Urinary bladder (tissue), 3 donors: ENCODE measurements at regions not wholly inside any gene's neighbourhood (a gene's known extent, or its start where the extent isn't known, plus 50 kb on each side); places are given as distances from the start of the nearest gene placed in this dataset.
"Not testable (repeated sequence)": the region's sequence is repeated elsewhere in the genome, so short reads cannot be mapped to it uniquely, and the experiment has no call there.

Experiments used
- DNase-seq: peaks from one replicate; pipeline ENCODE4 v3.0.0-alpha.2; 2015; ENCODE audit errors: extremely low spot score
- H3K27ac ChIP-seq: one replicate; pipeline ENCODE4 v1.5.1; 2013; ENCODE audit warnings: low read depth, mild to moderate bottlenecking, moderate library complexity
- H3K36me3 ChIP-seq: one replicate; pipeline ENCODE4 v1.6.1; 2013; ENCODE audit warnings: mild to moderate bottlenecking, moderate library complexity; ENCODE audit not compliant: insufficient read depth
- H3K4me1 ChIP-seq: one replicate; pipeline ENCODE4 v1.6.1; 2013; ENCODE audit warnings: mild to moderate bottlenecking, moderate library complexity; ENCODE audit not compliant: insufficient read depth
- H3K4me3 ChIP-seq: one replicate; pipeline ENCODE4 v1.5.1; 2013; ENCODE audit warnings: low read depth, low read length
- WGBS: extraction: QIAGEN DNeasy Blood & Tissue Kit; methylation state at CpG from one replicate; pipeline ENCODE4 v1.1.7; 2013; 5-methylcytosine and 5-hydroxymethylcytosine counted together
- donor health status: healthy with polysubstance abuse.
- donor health status: healthy.

- DNase-seq: no peak
- no peaks in the 10 kb centered on the region for H3K4me1 ChIP-seq
- no peak overlapping the region for H3K4me3 ChIP-seq
- no peak overlapping the region for H3K27ac ChIP-seq
- H3K36me3 ChIP-seq: no peaks in the 10 kb centered on the region
Measured at GRCh38 chr3:65144791-65145351, 457.1 kb upstream of the ADAMTS9 start.

DNA sequence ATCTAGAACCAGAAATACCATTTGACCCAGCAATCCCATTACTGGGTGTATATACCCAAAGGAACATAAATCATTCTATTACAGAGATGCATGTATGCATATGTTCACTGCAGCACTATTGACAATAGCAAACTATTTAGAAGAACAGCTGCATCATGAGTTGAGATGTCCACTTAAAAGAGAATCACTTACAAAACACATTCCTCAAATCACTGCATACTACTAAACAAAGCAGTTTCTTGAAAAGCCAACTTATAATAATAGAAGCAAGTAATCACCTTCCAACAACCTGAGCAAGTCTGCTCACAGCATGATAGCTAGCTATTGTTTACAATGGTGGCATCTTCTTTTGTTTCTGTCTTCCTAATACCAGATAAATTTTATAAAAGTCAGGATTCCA is 454.7 kb upstream of the ADAMTS9 start:
- Histone ChIP-seq H3K27ac (no peak overlapping the region), H3K36me3 (no peaks in the 10 kb centered on the region), H3K4me1 (no peaks in the 10 kb centered on the region), H3K4me3 (no peak overlapping the region)
- DNase-seq: no peak

- WGBS: 89% methylated on average over 3 of the region's 3 CpGs
- Histone ChIP-seq H3K4me1 (no peaks in the 10 kb centered on the region), H3K4me3 (no peak overlapping the region), H3K27ac (no peak overlapping the region), H3K36me3 (no peaks in the 10 kb centered on the region)
- DNase-seq: no peak
Measured at GRCh38 chr3:65138556-65138955, 450.8 kb upstream of the ADAMTS9 start.

DNA sequence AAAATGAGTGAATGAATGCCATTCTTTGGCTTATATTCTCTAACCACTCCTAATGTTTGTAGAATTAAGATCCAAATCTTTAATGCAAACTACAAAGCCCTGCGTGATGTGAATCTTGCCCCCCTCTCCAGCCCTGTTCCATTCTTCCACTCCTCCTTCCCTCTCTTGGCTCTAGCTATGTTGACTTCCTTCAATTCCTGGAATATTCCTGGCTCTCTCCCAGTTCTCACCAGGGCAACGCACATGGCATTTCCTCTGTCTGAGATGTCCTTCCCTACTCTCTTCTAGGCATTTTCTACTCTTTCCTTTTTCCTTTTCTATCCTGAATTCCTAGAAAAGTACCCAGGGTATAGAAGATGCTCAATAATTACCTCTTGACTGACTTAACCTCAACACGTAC is 446.0 kb upstream of the ADAMTS9 start:
- WGBS: 45% methylated on average over 3 of the region's 3 CpGs
- H3K27ac ChIP-seq, H3K4me1 ChIP-seq, DNase-seq, H3K4me3 ChIP-seq, H3K36me3 ChIP-seq: not testable (repeated sequence)

- Histone ChIP-seq H3K27ac (no peak overlapping the region), H3K4me3 (no peak overlapping the region), H3K36me3 (no peaks in the 10 kb centered on the region), H3K4me1 (no peaks in the 10 kb centered on the region)
- DNase-seq: no peak
- WGBS: 98% methylated on average over 4 of the region's 4 CpGs
Measured at GRCh38 chr3:65130782-65131181, 443.0 kb upstream of the ADAMTS9 start.

GRCh38 chr3:65128346-65128745 is 440.5 kb upstream of the ADAMTS9 start:
- WGBS: 77% methylated on average over 6 of the region's 6 CpGs
- no peak for DNase-seq
- Histone ChIP-seq H3K4me1 (no peaks in the 10 kb centered on the region), H3K4me3 (no peak overlapping the region), H3K36me3 (no peaks in the 10 kb centered on the region), H3K27ac (no peak overlapping the region)

GRCh38 chr3:65126527-65127410 is 439.0 kb upstream of the ADAMTS9 start:
- Histone ChIP-seq H3K36me3 (no peaks in the 10 kb centered on the region), H3K4me1 (no peaks in the 10 kb centered on the region), H3K4me3 (no peak overlapping the region), H3K27ac (no peak overlapping the region)
- 58% methylated on average over 7 of the region's 7 CpGs for WGBS
- no peak for DNase-seq

DNA sequence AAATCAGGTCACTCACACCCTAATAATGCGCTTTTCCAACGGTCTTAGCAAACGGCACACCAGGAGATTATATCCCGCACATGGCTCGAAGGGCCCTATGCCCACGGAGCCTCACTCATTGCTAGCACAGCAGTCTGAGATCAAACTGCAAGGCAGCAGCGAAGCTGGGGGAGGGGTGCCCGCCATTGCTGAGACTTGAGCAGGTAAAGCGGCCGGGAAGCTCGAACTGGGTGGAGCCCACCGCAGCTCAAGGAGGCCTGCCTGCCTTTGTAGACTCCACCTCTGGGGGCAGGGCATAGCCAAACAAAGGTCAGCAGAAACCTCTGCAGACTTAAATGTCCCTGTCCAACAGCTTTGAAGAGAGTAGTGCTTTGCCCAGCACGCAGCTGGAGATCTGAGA is 432.4 kb upstream of the ADAMTS9 start:
- not testable (repeated sequence) for H3K36me3 ChIP-seq, H3K4me3 ChIP-seq, DNase-seq, H3K4me1 ChIP-seq, H3K27ac ChIP-seq
- 96% methylated on average over 13 of the region's 13 CpGs for WGBS

- Histone ChIP-seq H3K36me3 (no peaks in the 10 kb centered on the region), H3K4me3 (no peak overlapping the region), H3K27ac (no peak overlapping the region), H3K4me1 (no peaks in the 10 kb centered on the region)
- no peak for DNase-seq
- 94% methylated on average over 5 of the region's 5 CpGs for WGBS
Measured at GRCh38 chr3:65118912-65119499, 431.2 kb upstream of the ADAMTS9 start.

DNA sequence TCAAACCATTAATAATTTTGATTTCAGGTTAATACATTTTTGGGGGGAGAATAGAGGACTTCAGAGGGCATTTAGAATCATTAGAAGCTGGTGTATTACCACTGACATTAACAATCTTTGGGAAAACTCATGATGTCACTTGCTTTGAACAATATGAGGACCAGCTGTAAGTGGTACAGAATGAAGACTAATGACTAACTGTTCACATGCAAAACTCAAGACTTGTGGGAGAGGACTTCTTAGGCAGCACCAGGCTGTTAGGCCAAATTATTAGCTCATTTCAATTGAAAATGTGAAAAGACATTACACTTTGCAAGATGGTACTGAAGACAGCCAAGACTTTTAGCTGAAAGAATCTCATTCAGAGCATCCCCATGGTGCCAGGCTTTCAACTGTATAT is 426.2 kb upstream of the ADAMTS9 start:
- Histone ChIP-seq H3K36me3 (no peaks in the 10 kb centered on the region), H3K27ac (no peak overlapping the region)
- no peak for DNase-seq

GRCh38 chr3:65112751-65113300 is 425.0 kb upstream of the ADAMTS9 start:
- WGBS: 91% methylated on average over 6 of the region's 6 CpGs
- no peak overlapping the region for H3K27ac ChIP-seq
- no peak for DNase-seq
- no peaks in the 10 kb centered on the region for H3K36me3 ChIP-seq
- no peaks in the 10 kb centered on the region for H3K4me1 ChIP-seq
- no peak overlapping the region for H3K4me3 ChIP-seq

More for the DNA sequence above, 426.2 kb upstream of the ADAMTS9 start:
- Histone ChIP-seq H3K4me1 (no peaks in the 10 kb centered on the region), H3K4me3 (no peak overlapping the region)

GRCh38 chr3:65110661-65111060 is 422.9 kb upstream of the ADAMTS9 start:
- Histone ChIP-seq H3K27ac (no peak overlapping the region), H3K36me3 (peaks cover 1% of the 10 kb centered on the region), H3K4me3 (no peak overlapping the region), H3K4me1 (no peaks in the 10 kb centered on the region)
- WGBS: 88% methylated on average over 2 of the region's 2 CpGs
- DNase-seq: no peak

- H3K4me1 ChIP-seq: no peaks in the 10 kb centered on the region
- no peak overlapping the region for H3K27ac ChIP-seq
- no peak for DNase-seq
Measured at GRCh38 chr3:65109966-65110500, 422.2 kb upstream of the ADAMTS9 start.

GRCh38 chr3:65107174-65107573 is 419.4 kb upstream of the ADAMTS9 start:
- H3K4me3 ChIP-seq: no peak overlapping the region
- peaks cover 1% of the 10 kb centered on the region for H3K36me3 ChIP-seq
- 21% methylated on average over 5 of the region's 5 CpGs for WGBS
- peak; percentile 18 for DNase-seq
- H3K4me1 ChIP-seq: no peaks in the 10 kb centered on the region
- no peak overlapping the region for H3K27ac ChIP-seq

More at GRCh38 chr3:65109966-65110500, 422.2 kb upstream of the ADAMTS9 start:
- Histone ChIP-seq H3K4me3 (no peak overlapping the region), H3K36me3 (peaks cover 1% of the 10 kb centered on the region)
